ENCODE measurements at regions not wholly inside any gene's neighbourhood (a gene's known extent, or its start where the extent isn't known, plus 50 kb on each side); places are given as distances from the start of the nearest gene placed in this dataset.
"Not testable (repeated sequence)": the region's sequence is repeated elsewhere in the genome, so short reads cannot be mapped to it uniquely, and the experiment has no call there.

DNA sequence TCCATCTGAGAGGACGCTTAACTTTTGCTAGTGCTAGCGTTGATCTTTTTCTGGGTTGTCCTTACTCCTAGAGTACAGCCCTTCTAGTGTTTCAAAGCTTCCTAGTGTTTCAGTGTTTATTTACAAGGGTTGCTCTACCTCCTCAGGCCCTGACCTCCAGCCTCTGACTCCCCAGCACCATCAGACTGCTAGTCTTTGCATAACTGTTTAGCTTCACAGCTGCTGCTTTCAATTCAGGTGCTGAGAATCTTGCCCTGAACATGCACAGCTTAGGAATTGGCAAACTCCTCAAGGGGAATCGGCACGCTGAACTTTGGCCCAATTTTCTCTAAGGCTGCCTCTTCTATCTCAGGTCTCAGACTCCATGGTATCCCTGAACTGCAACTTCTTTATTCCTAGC is 52.9 kb downstream of the OR52B4 start:
- not testable (repeated sequence) for H3K9me3 ChIP-seq (ENCODE audit: control insufficient read depth, insufficient read depth, low read length); H3K9ac ChIP-seq (ENCODE audit: low read depth, low read length); H3K36me3 ChIP-seq (ENCODE audit: insufficient read depth, low read length); H3K4me1 ChIP-seq (ENCODE audit: insufficient read depth, low read length)

DNA sequence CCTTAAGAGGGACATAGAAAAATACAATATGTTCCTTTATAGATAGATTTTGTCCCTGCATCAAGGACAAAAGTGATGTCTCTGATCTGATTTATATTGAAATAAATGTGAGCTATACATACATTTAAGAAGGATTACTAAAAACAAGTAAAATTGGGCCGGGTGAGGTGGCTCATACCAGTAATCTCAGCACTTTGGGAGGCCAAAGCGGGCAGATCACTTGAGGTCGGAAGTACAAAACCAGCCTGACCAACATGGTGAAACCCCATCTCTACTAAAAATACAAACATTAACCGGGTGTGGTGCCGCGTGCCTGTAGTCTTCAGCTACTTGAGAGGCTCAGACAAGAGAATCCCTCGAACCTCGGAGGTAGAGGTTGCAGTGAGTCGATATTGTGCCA is 91.0 kb downstream of the OR52B4 start:
- H3K36me3 ChIP-seq (ENCODE audit: insufficient read depth, low read length); H3K9me3 ChIP-seq (ENCODE audit: control insufficient read depth, insufficient read depth, low read length); H3K4me1 ChIP-seq (ENCODE audit: insufficient read depth, low read length); H3K9ac ChIP-seq (ENCODE audit: low read depth, low read length): not testable (repeated sequence)

DNA sequence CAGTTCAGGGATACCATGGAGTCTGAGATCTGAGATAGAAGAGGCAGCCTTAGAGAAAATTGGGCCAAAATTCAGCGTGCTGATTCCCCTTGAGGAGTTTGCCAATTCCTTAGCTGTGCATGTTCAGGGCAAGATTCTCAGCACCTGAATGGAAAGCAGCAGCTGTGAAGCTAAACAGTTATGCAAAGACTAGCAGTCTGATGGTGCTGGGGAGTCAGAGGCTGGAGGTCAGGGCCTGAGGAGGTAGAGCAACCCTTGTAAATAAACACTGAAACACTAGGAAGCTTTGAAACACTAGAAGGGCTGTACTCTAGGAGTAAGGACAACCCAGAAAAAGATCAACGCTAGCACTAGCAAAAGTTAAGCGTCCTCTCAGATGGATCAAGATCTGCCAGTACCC is 117.1 kb downstream of the OR52B4 start:
- not testable (repeated sequence) for H3K9me3 ChIP-seq (ENCODE audit: control insufficient read depth, insufficient read depth, low read length); H3K36me3 ChIP-seq (ENCODE audit: insufficient read depth, low read length); H3K4me1 ChIP-seq (ENCODE audit: insufficient read depth, low read length); H3K9ac ChIP-seq (ENCODE audit: low read depth, low read length)

DNA sequence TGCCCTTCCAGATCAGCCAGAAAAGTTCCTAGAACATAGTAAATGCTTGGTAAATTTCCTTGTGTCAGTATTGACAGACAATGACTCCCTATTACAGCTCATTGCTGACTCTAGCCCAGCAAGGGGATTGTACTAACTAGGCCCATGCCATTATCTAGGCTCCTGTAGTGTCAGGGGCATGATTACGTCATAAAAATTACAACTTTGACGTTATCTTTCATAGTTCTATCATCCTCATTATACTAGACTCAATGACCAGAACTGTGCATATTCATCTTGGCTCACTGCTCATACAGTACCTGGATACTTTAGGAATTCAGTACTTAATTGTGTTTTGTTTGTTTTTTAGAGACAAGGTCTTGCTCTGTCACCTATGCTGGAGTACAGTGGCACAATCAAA is 118.7 kb downstream of the OR52B4 start:
- H3K36me3 ChIP-seq (ENCODE audit: insufficient read depth, low read length); H3K9me3 ChIP-seq (ENCODE audit: control insufficient read depth, insufficient read depth, low read length); H3K9ac ChIP-seq (ENCODE audit: low read depth, low read length); H3K4me1 ChIP-seq (ENCODE audit: insufficient read depth, low read length): not testable (repeated sequence)

DNA sequence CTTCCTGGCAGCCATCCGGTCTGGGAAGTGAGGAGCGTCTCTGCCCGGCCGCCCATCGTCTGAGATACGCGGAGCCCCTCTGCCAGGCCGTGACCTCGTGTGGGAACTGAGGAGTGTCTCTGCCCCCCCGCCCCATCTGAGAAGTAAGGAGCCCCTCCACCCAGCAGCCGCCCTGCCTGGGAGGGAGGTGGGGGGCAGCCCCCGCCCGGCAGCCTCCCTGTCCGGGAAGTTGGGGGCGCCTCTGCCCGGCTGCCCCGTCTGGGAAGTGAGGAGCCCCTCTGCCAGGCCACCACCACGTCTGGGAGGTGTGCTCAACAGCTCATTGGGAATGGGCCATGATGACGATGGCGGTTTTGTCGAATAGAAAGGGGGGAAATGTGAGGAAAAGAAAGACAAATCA is 130.4 kb downstream of the OR52B4 start:
- H3K9ac ChIP-seq (ENCODE audit: low read depth, low read length); H3K4me1 ChIP-seq (ENCODE audit: insufficient read depth, low read length); H3K9me3 ChIP-seq (ENCODE audit: control insufficient read depth, insufficient read depth, low read length); H3K36me3 ChIP-seq (ENCODE audit: insufficient read depth, low read length): not testable (repeated sequence)

DNA sequence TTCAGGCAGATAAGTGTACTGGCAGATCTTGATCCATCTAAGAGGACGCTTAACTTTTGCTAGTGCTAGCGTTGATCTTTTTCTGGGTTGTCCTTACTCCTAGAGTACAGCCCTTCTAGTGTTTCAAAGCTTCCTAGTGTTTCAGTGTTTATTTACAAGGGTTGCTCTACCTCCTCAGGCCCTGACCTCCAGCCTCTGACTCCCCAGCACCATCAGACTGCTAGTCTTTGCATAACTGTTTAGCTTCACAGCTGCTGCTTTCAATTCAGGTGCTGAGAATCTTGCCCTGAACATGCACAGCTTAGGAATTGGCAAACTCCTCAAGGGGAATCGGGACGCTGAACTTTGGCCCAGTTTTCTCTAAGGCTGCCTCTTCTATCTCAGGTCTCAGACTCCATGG is 124.3 kb downstream of the RRM1 start:
- not testable (repeated sequence) for H3K9ac ChIP-seq (ENCODE audit: low read depth, low read length); H3K4me1 ChIP-seq (ENCODE audit: insufficient read depth, low read length); H3K36me3 ChIP-seq (ENCODE audit: insufficient read depth, low read length); H3K9me3 ChIP-seq (ENCODE audit: control insufficient read depth, insufficient read depth, low read length)

DNA sequence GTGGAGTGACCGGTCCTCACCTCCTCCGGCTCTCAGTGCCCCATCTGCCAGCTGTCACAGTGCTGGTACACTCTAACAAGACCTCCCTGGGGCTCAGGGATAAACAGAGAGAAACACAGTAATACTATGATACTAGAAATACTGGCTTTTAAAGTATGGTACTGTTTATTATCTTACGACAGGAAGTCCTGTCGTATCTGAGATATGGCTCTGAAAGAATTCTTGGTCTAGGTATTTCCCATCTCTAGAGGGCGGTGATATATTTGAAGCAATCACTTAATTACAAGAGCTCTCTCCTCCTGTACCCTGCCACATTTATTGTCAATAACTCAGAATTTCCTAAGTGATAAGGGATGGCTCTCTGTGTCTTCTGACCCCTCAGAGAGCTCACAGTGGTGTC is 119.1 kb downstream of the RRM1 start:
- H3K36me3 ChIP-seq (ENCODE audit: insufficient read depth, low read length), result no peaks in the 10 kb centered on the region
- no peaks in the 10 kb centered on the region for H3K9me3 ChIP-seq (ENCODE audit: control insufficient read depth, insufficient read depth, low read length)
- no peak overlapping the region for H3K9ac ChIP-seq (ENCODE audit: low read depth, low read length)
- H3K4me1 ChIP-seq (ENCODE audit: insufficient read depth, low read length), result no peaks in the 10 kb centered on the region; the same call in 1 of the 2 replicates

GRCh38 chr11:4211991-4212390 is 117.4 kb downstream of the RRM1 start:
- peak overlapping the region; percentile 25; the same call in 1 of the 2 replicates for H3K9ac ChIP-seq (ENCODE audit: low read depth, low read length)
- no peaks in the 10 kb centered on the region; the same call in 1 of the 2 replicates for H3K4me1 ChIP-seq (ENCODE audit: insufficient read depth, low read length)
- H3K9me3 ChIP-seq (ENCODE audit: control insufficient read depth, insufficient read depth, low read length), result no peaks in the 10 kb centered on the region
- no peaks in the 10 kb centered on the region for H3K36me3 ChIP-seq (ENCODE audit: insufficient read depth, low read length)

DNA sequence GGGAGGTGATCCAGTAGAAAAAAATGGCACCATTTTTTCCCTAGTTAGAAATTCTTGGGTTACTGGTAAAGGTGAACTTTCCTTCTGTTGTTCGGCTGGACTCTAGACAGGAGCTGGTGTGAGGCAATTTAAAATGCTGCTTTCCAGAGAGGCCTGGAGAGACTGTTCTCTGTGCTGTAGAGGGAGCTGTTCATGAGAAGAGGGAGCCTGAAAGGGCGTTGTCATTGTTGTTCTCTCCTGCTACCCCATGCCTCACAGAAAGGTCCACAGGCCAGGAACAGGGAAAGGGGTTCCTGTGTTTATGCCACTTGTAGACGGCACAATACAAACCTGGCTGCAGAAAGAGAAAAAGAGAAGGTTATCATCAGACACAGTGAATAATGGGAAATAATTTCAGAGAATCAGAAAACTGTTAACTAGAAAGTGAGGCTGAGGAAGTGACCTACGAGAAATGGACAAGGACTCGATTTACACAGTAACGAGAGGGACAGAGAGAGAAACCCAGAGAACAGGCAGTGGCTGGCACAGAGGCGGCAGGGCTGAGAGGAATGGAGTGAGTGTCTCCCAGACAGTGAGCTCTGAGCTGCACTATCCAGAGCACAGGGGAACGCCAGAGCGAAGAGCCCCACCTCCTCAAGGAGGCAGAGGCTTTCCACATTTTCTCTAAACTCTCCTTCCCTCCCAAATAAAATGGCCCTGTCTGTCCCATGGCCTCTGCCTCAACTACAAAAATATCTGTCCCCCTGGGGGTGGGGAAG is 109.2 kb downstream of the RRM1 start:
- no peak overlapping the region for H3K9ac ChIP-seq (ENCODE audit: low read depth, low read length)

DNA sequence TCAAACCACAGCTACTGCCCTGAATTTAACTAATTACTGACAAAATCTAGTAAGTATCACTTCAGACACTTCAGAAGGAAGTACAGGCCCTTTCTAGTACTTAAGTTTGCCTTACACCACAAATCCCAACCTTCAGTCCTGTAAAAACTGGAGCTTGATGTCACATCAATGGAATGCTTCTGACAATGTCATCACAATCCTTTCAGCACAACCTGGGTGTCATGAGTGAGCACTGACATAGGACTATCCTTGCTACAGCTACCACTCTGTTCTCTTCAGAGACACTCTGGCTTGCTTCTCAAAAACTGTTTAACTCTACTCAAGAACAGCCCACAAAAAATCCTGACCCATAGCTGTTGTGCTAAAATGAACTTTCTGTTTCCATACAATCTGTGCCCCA is 108.2 kb downstream of the RRM1 start:
- Histone ChIP-seq H3K9me3 (ENCODE audit: control insufficient read depth, insufficient read depth, low read length) (no peaks in the 10 kb centered on the region), H3K4me1 (ENCODE audit: insufficient read depth, low read length) (no peaks in the 10 kb centered on the region), H3K36me3 (ENCODE audit: insufficient read depth, low read length) (no peaks in the 10 kb centered on the region), H3K9ac (ENCODE audit: low read depth, low read length) (no peak overlapping the region)

More for the DNA sequence above, 109.2 kb downstream of the RRM1 start:
- Histone ChIP-seq H3K4me1 (ENCODE audit: insufficient read depth, low read length) (no peaks in the 10 kb centered on the region), H3K9me3 (ENCODE audit: control insufficient read depth, insufficient read depth, low read length) (no peaks in the 10 kb centered on the region), H3K36me3 (ENCODE audit: insufficient read depth, low read length) (no peaks in the 10 kb centered on the region)

- H3K9me3 ChIP-seq (ENCODE audit: control insufficient read depth, insufficient read depth, low read length), result peaks cover 4% of the 10 kb centered on the region; the same call in 1 of the 2 replicates
- H3K9ac ChIP-seq (ENCODE audit: low read depth, low read length), result no peak overlapping the region
- no peaks in the 10 kb centered on the region for H3K36me3 ChIP-seq (ENCODE audit: insufficient read depth, low read length)
- H3K4me1 ChIP-seq (ENCODE audit: insufficient read depth, low read length), result no peaks in the 10 kb centered on the region
Observed at GRCh38 chr11:4197112-4197511, 102.5 kb downstream of the RRM1 start.

DNA sequence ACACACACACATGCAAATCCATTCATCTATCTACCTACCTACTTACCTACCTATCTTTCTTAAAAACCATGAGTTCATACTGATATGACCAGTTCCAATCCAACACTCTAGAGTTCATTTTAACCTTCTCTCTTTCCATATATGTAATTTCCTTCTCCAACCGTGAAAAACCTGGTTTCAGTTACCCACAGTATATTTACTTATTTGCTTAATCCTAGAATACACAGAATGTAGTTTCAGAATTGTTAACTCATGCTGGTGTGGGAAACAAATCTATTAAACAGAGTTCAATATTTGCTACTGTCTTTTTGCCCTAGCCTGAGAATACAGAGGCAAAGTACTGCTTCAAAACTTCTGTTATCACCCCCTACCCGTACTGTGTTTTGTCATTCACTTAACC is 101.3 kb downstream of the RRM1 start:
- Histone ChIP-seq H3K4me1 (ENCODE audit: insufficient read depth, low read length) (no peaks in the 10 kb centered on the region), H3K36me3 (ENCODE audit: insufficient read depth, low read length) (no peaks in the 10 kb centered on the region), H3K9me3 (ENCODE audit: control insufficient read depth, insufficient read depth, low read length) (peaks cover 4% of the 10 kb centered on the region; the same call in 1 of the 2 replicates), H3K9ac (ENCODE audit: low read depth, low read length) (no peak overlapping the region)

DNA sequence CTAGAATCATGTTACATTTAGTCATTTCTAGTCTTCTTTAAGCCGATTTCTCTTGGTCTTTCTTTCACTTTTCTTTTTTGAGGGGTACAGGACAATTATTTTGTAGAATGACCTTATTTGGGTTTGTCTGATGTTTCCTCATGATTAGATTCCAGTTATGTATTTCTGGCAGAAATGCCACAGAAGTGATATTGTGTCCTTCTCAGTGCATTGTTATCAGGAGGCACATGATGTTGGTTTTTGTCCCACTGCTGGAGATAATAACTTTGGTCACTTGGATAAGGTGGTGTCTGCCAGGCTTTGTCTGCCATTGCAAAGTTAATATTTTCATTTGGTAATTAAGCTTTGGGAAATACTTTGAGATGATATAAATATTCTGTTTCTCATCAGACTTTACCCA is 100.3 kb downstream of the RRM1 start:
- Histone ChIP-seq H3K9me3 (ENCODE audit: control insufficient read depth, insufficient read depth, low read length) (peaks cover 4% of the 10 kb centered on the region; the same call in 1 of the 2 replicates), H3K4me1 (ENCODE audit: insufficient read depth, low read length) (no peaks in the 10 kb centered on the region), H3K9ac (ENCODE audit: low read depth, low read length) (no peak overlapping the region), H3K36me3 (ENCODE audit: insufficient read depth, low read length) (no peaks in the 10 kb centered on the region)

DNA sequence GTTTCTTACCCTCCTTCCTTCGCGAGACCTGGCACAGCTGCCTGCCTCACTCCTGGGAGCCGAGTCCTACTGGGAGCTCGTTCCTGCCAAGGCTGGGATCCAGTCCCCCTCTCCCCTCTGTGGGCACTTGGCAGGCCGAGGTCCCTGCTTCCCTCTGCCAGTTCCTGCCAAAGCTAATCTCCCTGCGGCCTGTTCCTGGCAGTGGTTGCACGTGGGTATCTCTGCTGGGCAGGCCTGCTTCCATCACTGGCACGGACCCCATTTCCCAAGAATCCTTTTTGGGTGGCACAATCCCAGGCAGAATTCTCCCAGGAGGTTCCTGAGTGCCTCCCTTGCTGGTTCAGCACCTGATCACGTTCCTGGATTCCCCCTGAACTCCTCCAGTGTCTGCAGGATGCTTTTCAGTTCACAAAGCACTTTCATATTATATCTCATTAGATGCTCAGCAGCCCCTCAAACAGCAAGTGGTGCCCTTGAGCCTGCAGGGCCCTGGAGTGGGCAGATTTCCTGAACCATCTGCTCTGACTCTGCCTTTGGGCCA is 96.5 kb downstream of the RRM1 start:
- Histone ChIP-seq H3K4me1 (ENCODE audit: insufficient read depth, low read length) (no peaks in the 10 kb centered on the region), H3K36me3 (ENCODE audit: insufficient read depth, low read length) (no peaks in the 10 kb centered on the region), H3K9ac (ENCODE audit: low read depth, low read length) (no peak overlapping the region), H3K9me3 (ENCODE audit: control insufficient read depth, insufficient read depth, low read length) (peaks cover 4% of the 10 kb centered on the region; the same call in 1 of the 2 replicates)

DNA sequence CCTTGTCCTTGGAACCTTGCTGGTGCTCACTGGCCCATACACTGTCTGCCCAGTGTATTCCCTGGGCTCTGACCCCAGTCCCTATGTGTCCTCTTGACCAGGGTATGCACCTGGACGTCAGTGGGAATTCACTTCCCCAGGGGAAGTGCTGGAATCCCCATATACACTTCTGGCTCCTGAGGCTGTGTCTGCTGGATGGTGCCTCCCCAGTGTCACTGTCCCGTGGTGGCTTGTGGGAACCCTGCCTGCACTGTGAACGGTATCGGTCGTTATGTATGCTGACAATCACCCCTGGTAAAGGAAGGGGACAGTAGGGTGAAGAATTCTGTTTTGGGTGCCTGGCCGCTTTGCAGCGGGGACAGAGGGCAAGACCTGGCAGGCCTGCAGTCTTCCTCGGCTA is 95.9 kb downstream of the RRM1 start:
- Histone ChIP-seq H3K9me3 (ENCODE audit: control insufficient read depth, insufficient read depth, low read length) (peaks cover 4% of the 10 kb centered on the region; the same call in 1 of the 2 replicates), H3K9ac (ENCODE audit: low read depth, low read length) (no peak overlapping the region), H3K4me1 (ENCODE audit: insufficient read depth, low read length) (no peaks in the 10 kb centered on the region), H3K36me3 (ENCODE audit: insufficient read depth, low read length) (no peaks in the 10 kb centered on the region)
